GM21515 (cell line): ENCODE measurements at regions not wholly inside any gene's neighbourhood (a gene's known extent, or its start where the extent isn't known, plus 50 kb on each side); places are given as distances from the start of the nearest gene placed in this dataset.
"Not testable (repeated sequence)": the region's sequence is repeated elsewhere in the genome, so short reads cannot be mapped to it uniquely, and the experiment has no call there.

Experiments used
- ATAC-seq: cut with Tn5 transposase; IDR thresholded peaks from one replicate; pipeline ENCODE4 v1.9.1; 2021; ENCODE audit not compliant: unreplicated experiment

DNA sequence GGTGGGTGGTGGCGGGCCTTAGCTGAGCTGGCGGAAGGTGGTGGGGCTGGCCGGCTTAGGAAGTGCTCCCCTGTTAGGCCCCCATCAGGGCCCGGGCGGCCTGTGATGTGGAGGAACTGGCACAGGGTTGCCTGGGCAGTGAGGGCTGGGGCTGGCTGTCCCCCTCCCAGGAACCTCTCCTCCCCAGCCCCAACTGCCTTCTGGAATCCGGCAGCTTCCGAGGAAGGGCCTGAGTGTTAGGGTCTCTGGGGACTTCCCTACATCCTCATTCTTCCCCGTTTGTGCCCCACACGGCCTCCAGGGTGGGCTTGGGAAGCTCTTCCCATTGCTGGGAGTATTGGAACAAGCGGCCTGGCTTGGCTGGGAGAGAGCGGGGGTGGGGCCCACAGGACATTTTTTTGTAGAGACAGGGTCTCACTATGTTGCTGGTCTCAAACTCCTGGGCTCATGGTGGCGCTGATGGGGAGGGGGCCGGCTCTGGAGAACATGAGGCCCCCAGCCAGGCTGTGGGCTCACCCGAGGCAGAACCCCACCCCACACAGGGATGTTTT lies 89.9 kb upstream of the CIBAR2 start:
- ATAC-seq = no peak

DNA sequence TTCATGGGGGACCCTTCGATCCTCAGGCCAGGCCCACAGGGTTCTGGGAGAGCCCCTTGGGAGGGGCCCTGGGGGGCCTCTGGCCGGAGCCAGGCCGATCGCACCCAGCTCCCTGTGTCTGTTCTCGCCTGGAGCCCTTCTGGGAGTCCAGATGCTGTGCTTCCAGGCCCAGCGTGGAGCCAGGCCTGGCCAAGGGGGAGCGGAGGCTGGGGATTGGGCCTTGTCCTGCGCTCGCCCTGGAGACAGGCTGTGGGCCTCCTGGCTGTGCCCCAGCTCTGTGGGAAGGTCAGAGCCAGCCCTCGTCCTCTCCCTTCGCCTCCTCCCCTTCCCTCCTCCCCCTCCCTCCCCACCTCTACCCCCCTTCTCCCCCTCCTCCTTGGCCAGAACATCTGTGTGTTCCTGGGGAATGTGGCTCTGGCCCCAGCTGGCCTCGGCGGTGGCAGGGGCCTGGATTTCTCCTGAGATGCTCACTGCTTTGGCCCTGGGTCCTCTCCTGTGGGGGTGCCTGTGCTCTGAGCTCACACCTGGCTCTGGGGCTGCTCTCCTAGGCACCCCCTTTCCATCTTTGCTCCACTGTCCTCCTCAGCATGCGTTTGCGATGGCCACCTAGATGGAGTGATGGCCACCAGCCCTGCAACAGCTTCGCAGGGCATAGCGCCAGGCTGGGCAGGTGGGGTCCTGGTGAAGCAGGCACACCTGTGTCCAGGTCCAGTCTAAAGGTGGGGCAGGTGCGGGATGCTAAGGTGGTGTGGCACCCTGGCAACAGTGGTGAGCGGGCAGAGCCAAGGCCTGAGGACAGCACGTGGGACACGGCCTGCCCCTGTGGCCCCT lies 90.6 kb upstream of the CIBAR2 start:
- ATAC-seq = no peak

DNA sequence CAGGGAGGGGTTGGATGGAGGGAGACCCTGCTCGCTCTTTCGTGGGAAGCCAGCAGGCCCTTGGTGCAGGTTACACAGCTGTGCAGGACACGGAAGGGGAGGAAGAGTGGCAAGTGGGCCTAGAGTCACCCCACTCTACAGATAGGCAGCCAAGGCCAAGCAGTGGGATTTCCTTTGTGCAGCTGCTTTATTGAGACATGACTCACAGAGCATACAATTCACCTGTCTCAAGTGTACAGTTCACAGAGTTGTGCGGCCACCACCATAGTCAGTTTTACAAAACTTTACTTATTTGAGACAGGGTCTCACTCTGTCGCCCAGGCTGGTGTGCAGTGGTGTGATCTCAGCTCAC lies 91.2 kb upstream of the CIBAR2 start:
- no peak for ATAC-seq

DNA sequence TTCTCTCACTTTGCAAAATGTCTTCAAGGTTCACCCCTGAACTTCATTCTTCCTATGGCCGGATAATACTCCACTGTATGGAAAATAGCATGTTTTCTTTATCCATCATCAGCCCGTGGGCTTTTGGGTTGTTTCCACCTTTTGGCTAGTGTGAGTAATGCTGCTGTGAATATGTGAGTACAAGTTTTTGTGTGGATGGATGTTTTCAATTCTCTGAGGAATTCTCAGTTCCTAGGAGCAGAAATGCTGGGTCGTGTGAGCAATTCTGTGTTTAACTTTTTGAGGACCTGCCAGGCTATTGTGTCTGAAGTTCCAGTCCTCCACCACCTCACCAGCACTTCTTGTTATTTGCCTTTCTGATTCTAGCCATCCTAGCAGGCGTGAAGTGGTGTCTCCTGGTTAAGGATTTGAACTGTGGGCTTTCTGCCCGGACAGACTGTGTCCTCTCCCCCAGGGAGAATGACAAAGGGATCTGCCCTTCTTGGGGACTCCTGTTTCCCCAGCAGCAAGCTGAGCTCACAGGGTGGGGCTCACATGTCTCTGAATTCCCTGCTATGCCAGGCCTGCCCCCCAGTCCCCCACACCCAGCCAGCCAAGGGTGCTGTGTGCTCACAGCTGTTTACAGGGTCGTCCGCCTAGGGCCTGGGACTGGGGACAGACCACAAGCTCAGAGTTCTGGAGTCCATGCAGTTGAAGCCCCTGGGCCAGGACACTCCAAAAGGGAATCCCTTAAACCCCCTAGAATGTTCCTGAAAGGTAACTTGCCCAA lies 92.2 kb upstream of the CIBAR2 start:
- no peak for ATAC-seq

DNA sequence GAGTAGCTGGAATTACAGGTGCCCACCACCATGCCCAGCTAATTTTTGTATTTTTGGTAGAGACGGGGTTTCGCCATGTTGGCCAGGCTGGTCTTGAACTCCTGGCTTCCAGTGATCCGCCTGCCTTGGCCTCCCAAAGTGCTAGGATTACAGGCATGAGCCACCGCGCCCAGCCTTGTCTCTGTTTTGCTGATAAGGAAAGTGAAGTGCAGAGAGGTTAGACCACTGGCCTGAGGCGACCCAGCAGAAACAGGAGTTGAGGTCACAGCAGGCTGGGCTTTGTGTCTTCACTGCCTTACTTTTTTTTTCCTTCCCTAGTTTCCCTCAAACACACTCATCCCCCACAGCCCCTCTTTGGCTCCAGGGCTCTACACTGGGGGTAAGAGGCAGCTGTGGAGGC lies 93.0 kb upstream of the CIBAR2 start:
- ATAC-seq = not testable (repeated sequence)

DNA sequence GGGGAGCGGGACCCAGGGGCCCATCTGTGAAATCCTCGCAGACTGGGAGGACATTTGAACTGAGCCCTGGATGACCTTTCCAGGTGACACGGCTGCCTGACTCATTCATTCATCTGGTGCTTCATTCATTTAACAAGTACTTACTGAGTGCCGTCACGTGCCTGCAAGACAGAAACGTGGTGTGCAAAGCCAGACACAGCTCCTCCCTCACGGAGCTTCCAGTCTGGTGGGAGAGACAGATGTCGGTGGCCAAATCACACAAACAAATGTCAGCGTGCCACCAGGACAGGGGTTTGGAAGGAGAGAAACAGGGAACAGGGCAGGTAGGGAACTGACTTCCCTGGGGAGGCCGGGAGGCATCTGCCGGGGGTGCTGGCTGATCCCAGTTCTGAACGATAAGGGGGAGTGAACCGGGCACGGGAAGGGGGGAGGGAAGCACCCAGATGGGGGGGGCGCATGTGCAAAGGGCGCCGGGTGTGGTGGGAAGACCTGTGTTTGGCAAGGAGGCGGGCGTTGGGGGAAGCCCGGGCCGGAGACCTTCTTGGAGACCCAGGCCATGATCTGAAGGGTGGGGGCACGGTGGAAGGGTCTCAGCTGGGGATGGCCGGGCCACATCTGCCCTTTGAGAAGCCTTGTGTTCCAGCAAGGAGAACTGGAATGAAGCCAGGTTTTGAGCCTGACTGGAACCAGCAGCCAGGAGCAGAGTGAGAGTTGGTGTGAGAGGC lies 93.6 kb upstream of the CIBAR2 start:
- no peak for ATAC-seq

DNA sequence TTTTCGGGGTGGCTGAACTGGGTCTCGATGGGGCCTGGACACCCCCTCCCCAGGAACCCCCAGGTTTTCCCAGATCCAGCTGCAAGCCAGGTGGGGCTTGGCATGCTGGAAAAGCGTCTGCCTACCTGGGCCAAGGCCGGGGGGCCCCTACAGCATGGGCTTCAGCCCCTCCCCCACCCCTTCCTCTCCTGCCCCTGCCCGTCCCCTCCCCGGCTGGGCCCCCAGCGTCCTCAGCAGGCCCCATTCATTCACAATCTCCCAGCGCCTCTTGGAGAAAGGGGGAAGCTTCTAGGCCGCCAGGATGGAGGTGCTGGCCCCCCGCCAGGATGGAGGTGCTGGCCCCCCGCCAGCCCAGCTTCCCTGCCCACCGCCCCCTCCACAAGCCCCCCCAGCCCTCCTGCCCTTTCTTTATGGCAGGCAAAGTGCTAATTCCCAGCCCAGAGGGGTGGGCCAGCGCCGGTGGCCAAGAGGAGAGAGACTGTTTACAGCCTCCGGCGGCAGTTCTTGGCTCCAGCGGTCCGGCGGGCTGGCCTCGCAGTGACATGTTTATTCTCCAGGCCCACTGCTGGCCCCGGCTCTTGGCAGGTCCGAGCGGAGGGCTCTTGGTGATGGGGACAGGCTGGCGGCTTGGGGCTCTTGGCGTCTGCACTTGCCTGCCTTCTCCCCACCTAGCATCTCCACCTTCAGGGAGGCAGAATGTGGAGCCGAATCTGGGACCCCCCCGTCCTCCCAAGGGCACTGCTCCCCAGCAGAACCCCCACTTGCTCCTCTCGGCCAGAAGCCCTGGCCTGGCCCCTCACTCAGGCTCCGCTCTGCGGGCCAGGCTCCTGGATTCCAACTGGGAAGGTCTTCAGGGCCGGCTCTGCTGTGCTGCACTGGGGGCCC lies 94.4 kb upstream of the CIBAR2 start:
- ATAC-seq = no peak

DNA sequence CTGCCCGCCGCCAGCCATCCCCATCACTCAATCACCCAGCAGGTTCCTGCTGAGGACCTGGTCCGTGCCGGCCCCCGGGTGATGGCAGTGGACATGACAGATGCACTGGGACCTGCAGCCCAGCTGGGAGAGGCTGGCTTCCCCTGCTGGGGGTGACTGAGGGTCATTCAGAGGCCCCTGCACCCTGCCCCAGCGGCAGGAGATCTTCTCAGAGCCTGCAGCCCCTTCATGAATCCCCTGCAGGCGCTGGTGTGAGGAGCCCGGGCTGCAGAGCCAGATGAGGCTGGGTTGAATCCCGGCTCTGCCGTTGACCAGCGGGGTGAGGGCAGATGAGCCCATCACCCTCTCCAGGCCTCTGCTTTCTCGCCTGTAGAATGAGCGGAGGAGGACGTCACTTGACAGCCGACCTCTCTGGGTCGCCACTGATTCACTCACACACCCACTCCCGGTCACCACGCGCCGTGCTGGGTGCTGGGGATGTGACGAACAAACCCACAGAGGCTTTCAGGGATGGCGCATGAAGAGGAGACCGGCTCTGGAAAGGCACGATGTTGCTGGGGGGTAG lies 95.2 kb upstream of the CIBAR2 start:
- ATAC-seq = no peak

DNA sequence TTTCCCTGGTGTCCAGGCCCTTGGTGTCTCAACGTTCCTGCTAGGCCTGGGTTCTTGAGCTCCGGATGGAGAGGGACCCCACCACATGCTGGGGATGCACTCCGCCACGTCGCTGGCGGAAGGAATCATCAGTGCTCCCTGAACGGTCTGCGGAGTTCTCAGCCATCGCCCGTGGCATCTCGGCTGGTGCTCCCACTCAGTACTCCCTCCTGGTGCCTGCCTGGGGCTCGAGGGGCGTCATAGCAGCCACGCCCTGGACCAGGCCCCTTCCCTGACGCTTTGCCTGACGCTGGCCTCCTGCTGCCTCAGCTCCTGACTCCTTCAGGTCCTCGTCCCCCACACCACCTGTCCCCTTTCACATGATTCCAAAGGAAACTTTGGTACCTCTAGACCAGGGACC lies 95.9 kb upstream of the CIBAR2 start:
- ATAC-seq = no peak

DNA sequence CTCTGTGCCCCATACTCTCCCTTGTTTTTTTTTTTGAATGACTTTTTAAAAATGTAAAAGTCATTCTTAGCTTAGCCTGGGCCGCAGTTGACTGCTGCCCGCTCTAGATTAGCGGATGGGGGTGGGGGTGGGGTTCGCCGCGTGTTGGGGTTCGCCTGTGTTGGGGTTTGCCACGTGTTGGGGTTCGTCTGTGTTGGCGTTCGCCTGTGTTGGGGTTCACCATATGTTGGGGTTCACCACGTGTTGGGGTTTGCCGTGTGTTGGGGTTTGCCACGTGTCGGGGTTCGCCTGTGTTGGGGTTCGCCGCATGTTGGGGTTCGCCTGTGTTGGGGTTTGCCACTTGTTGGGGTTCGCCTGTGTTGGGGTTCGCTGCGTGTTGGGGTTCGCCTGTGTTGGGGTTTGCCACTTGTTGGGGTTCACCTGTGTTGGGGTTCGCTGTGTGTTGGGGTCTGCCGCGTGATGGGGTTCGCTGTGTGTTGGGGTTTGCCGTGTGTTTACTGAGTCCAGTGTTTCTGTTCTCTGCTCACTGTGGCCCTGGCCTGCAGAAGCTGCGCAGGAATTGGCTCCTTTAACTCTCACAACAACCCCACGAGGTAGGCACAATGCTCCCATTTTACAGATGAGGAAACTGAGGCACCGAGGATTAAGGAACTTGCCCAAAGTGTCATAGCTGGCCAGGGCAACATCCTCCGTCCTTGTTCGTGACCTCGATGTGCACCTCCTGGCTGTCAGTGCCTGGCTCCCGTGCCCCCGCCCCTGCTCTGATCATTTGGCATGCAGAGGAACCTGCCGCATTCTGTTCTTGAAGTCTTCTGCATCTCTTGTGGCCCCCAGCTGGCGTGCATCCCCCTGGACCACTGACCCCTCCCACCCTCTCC lies 96.6 kb upstream of the CIBAR2 start:
- no peak for ATAC-seq

DNA sequence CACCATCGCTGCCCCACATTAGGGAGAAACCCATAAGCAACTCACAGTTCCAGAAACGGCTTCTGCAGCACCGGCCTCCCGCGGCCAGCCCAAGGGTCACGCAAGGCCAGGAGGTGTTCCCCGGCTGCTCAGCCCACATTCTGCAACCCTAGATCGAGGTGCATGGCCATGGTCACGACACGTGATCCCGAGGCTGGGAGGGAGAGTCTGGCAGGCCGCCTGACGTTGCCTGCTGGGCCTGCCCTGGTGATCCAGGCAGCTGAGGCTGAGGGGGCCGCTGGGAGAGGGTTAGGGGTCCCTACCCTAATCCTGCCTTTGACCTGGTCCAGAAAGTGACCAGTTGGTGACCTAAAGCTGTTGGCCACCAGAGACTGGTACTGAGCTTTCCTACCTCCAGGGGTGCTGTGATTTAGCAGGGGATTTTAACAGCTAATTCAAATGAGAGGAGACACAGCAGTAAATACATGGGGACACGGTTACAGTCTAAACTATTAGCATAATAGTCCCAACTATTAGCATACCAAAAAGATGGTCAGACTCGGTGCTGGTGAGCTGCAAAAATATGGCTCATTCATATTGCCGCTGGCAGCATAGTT lies 97.4 kb upstream of the CIBAR2 start:
- no peak for ATAC-seq

DNA sequence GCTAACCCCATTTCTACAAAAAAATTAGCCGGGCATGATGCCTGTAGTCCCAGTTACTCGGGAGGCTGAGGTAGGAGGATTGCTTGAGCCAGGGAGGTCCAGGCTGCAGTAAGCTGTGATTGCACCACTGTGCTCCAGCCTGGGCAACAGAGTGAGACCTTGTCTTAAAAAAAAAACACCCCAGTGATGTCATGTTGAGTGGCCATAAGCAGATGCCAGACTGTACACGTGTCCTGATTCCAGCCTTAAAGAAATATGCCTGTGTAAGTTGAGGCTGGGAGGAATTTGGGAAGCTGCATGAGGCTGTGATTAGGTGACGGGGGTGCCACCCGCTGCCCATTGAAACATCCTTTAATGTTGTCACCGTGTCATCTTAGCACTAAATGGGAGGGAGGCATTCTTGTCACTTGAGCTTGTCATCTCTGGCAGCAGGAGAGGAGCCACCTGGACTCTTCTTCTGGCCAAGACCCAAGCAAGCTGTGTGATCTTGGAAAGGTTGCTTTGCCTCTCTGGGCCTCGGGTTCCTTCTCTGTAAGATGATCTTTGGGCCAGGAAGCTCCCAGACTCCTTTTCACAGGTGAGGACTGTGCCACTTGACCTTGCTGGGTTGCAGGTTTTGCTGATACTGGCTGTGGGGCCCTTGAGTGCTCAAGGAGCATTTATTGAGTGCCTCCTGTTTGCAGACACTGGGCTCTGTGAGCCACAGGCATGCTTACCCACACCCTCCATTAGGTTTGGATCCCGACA lies 98.3 kb upstream of the CIBAR2 start:
- ATAC-seq = no peak

DNA sequence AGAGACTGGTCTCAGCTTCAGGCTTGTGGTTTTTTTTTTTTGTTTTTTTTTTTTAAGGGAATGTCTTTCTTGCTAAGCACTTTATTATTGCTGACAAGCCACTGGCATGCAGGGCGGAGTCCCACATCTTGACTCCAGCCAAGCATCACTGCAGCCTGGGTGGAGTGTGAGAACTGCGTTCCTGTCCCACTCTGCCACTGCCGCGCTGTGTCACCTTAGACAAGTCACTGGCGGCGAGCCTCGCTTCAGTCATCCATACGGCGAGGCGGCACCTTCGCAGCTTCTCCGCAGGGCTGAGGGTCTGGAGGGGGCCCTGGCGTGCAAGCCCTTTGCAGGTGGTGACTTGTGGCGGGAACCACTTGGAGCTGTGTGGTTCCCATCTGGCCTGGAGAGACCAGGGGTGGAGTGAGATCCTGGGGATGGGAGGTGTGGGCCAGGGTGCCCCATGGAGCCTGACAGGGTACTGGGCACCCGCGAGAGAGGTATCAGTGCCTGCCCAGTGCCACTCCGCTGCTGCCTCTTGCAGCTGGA lies 99.1 kb upstream of the CIBAR2 start:
- no peak for ATAC-seq

DNA sequence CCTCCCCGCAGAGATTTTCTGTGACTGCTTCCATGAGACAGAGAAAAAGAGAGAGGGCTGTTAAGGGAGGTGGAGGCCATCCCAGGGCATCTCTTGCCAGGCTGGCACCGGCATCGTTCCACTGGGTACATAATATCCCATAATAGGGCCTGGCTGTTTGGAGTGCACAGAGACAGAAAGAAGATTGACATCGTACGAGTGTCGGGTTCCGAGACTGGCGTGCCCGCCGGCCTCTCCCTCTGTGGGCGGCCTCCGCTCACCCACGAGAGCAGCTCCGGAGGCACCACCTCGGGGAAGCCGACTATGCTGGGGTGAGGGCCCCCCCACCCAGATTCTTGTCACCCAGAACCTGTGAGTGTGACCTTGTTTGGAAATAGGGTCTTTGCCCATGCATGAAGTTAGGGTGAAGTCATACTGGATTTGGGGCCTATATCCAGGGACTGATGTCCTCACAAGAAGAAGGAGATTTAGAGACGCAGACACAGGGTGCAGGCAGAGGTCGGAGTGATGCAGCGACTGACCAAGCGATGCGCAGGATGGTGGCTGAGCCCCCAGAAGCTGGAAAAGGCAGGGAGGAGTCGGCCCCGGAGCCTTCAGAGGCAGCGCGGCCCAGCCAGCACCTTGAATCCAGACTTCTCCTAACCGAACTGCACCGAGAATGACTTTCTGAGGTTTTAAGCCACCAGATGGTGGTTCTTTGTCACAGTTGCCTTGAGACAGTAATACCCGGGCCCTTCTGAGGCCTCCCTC lies 101.8 kb upstream of the CIBAR2 start:
- no peak for ATAC-seq

DNA sequence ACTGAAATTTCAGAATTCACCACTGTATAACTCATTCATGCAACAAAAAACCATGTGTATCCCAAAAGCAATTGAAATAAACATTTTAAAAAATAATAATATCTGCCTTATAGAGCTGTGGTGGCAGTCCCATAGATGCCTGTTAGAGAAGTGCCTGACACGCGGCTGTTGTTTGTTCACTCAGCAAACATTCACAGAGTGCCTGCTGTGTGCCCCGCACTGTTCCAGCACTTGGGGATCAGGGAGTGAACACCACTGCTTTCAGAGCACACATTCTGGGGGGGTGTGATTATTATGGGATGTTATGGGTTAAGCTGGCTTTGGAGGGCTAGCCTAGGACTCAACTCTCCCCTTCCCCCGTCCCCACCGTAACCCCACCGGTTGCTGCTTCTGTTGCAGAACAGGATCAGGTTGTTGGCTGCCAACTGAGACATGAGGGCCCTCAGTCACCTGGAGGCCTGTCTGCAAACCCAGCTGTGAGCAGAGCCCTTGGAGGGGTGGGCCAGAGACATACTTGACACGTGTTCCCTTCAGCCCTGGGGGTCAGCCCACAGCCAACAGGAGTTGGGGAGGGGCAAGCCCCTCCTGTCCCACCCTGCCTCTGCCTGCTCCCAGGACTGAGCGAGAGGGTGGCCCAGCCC lies 103.3 kb upstream of the CIBAR2 start:
- no peak for ATAC-seq

DNA sequence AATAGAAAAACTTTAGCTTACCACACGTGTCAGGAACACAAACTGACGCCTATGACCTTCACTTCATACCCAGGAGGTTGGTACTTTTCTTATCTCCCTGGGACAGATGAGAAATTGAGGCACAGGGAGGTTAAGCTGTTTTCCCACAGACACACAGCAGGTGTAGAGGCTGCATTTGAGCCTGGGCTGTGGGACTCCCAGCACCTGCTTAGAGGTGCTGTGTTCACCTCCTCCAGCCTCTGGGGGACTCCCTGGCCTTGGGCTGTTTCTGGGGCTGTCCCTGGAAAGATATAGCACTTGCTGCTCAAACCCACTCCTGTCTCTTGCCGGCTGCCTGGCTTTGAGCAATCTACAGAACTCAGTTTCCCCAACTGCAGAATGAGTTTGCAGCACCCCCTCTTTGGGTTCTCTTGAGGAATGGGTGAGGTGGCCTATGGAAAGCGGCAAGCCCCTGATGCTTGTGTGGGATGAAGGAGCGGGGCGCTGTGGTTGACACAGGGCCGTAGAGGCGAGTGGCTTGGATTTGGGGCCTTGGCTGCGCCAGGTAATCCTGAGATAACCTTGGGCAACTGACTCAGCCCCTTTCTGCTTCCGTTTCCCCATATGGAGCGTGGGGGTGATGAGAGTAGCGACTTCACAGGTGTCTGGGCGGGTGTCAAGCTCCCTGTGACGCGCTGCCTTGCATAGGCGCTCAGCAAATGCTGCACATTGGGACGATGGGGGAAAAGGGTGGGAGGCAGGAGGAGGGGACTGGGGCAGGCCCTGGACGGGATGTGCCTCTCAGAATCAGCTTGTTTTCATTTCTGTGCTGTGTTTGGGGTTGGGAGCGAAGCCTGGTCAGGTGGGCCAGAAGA lies 104.5 kb upstream of the CIBAR2 start:
- no peak for ATAC-seq
